ENCODE measurements at regions not wholly inside any gene's neighbourhood (a gene's known extent, or its start where the extent isn't known, plus 50 kb on each side); places are given as distances from the start of the nearest gene placed in this dataset.

DNA sequence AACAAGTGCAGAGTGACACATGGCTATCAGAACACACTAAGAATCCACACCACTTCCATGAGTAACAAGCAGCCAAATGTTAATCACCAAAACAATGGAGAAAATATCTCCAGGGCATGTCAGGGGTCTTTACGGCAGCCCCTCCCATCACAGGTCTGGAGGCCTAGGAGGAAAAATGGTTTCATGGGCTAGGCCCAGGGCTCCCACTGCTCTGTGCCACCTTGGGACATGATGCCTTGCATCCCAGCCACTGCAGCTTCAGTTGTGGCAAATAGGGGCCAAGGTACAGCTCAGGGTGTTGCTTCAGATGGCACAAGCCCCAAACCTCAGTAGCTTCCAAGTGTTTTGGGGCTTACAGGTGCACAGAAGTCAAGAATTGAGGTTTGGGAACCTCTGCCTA lies 66.6 kb downstream of the NEURL3 start:
- no peak for DNase-seq (ENCODE audit: low read depth)
- TF ChIP-seq, protein P1, sequence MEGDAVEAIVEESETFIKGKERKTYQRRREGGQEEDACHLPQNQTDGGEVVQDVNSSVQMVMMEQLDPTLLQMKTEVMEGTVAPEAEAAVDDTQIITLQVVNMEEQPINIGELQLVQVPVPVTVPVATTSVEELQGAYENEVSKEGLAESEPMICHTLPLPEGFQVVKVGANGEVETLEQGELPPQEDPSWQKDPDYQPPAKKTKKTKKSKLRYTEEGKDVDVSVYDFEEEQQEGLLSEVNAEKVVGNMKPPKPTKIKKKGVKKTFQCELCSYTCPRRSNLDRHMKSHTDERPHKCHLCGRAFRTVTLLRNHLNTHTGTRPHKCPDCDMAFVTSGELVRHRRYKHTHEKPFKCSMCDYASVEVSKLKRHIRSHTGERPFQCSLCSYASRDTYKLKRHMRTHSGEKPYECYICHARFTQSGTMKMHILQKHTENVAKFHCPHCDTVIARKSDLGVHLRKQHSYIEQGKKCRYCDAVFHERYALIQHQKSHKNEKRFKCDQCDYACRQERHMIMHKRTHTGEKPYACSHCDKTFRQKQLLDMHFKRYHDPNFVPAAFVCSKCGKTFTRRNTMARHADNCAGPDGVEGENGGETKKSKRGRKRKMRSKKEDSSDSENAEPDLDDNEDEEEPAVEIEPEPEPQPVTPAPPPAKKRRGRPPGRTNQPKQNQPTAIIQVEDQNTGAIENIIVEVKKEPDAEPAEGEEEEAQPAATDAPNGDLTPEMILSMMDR (IDR thresholded peaks at IDR 0.05; ENCODE audit: insufficient read depth, low read length, severe bottlenecking), result no peak
- FAIRE-seq, result no peak
- H3K36me3 ChIP-seq (ENCODE audit: control insufficient read depth, insufficient read depth, low read length), result no peaks in the 10 kb centered on the region
- no peaks in the 10 kb centered on the region for H3K27me3 ChIP-seq (ENCODE audit: control insufficient read depth, insufficient read depth, low read length)
- no peak overlapping the region for H3K4me3 ChIP-seq (ENCODE audit: low read depth, low read length)

DNA sequence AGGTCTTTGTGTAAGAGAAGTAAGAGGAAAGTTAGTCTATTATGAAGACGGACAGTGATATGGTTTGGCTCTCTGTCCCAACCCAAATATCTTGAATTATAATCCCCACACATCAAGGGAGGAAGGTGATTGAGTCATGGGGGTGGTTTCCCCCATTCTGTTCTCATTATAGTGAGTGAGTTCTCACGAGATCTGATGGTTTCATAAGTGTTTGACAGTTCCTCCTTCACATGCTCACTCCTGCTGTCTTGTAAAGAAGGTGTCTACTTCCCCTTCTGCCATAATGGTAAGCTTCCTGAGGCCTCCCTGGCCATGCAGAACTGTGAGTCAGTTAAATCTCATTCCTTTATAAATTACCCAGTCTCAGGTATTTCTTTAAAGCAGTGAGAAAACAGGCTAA lies 67.6 kb downstream of the NEURL3 start:
- TF ChIP-seq, protein P1 (IDR thresholded peaks at IDR 0.05; ENCODE audit: insufficient read depth, low read length, severe bottlenecking), result no peak
- H3K27me3 ChIP-seq (ENCODE audit: control insufficient read depth, insufficient read depth, low read length), result no peaks in the 10 kb centered on the region
- H3K36me3 ChIP-seq (ENCODE audit: control insufficient read depth, insufficient read depth, low read length), result no peaks in the 10 kb centered on the region
- FAIRE-seq (no peak), DNase-seq (ENCODE audit: low read depth) (no peak)
- H3K4me3 ChIP-seq (ENCODE audit: low read depth, low read length), result no peak overlapping the region

DNA sequence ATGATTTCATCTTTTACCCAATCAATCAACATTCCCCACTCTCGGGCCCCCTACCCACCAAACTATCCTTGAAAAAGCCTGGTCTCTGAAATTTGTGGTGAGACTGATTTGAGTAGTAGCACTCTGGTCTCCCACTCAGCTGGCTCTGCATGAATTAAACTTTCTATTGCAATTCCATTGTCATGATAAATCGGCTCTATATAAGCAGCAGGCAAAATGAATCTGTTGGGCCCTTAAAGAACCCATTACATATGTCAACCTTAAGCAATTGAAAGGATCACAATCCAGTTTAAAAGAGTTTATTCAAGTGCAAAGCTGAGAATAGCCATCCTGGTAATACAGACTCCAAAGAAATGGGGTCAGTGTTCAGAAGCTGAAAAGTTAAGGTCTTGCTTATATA lies 68.2 kb downstream of the NEURL3 start:
- TF ChIP-seq, protein P1 (IDR thresholded peaks at IDR 0.05; ENCODE audit: insufficient read depth, low read length, severe bottlenecking), result no peak
- no peak for DNase-seq (ENCODE audit: low read depth)
- no peak for FAIRE-seq
- no peaks in the 10 kb centered on the region for H3K27me3 ChIP-seq (ENCODE audit: control insufficient read depth, insufficient read depth, low read length)
- no peak overlapping the region for H3K4me3 ChIP-seq (ENCODE audit: low read depth, low read length)
- no peaks in the 10 kb centered on the region for H3K36me3 ChIP-seq (ENCODE audit: control insufficient read depth, insufficient read depth, low read length)

DNA sequence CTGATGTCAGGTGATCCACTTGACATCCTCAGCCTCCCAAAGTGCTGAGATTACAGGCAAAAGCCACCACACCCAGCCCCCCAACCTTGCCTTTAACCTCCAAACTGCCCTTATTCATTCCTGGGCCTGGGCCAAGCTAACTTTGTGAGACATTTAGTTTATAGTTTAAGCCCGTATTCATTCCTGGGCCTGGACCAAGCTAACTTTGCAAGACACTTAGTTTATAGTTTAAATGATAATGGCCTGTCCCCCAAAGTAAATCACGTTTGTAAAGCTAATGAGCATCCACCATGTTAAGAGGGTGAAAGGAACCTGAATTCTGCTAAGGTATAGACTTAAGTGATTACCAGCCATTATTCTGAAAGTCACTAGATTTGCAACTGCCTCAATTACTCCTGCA lies 68.7 kb downstream of the NEURL3 start:
- H3K36me3 ChIP-seq (ENCODE audit: control insufficient read depth, insufficient read depth, low read length), result no peaks in the 10 kb centered on the region
- no peaks in the 10 kb centered on the region for H3K27me3 ChIP-seq (ENCODE audit: control insufficient read depth, insufficient read depth, low read length)
- no peak overlapping the region for H3K4me3 ChIP-seq (ENCODE audit: low read depth, low read length)
- FAIRE-seq, result no peak
- no peak for DNase-seq (ENCODE audit: low read depth)
- TF ChIP-seq, protein P1 (IDR thresholded peaks at IDR 0.05; ENCODE audit: insufficient read depth, low read length, severe bottlenecking), result no peak

DNA sequence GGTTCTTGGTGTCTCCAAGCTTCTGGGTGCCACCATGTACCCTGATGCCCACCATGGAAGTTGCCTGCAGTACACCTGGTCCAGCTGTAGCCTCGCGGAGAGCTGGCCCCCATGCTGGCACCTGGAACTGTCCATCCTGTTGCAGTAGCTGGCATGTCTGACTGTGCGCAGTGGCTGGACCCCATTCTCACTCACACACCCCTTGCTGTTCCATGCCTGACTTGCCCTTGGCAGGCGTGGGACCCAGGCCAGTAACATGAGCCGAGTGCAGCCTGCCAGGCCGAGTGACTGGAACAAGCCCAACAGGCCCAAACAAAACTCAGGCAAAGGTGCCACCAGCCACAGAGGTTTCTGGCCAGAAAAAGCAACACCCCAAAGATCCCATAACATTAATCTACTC lies 73.8 kb downstream of the NEURL3 start:
- FAIRE-seq (no peak), DNase-seq (ENCODE audit: low read depth) (peak; percentile 44)
- H3K27me3 ChIP-seq (ENCODE audit: control insufficient read depth, insufficient read depth, low read length), result no peaks in the 10 kb centered on the region
- TF ChIP-seq, protein P1 (IDR thresholded peaks at IDR 0.05; ENCODE audit: insufficient read depth, low read length, severe bottlenecking), result no peak
- H3K4me3 ChIP-seq (ENCODE audit: low read depth, low read length), result no peak overlapping the region
- no peaks in the 10 kb centered on the region for H3K36me3 ChIP-seq (ENCODE audit: control insufficient read depth, insufficient read depth, low read length)

DNA sequence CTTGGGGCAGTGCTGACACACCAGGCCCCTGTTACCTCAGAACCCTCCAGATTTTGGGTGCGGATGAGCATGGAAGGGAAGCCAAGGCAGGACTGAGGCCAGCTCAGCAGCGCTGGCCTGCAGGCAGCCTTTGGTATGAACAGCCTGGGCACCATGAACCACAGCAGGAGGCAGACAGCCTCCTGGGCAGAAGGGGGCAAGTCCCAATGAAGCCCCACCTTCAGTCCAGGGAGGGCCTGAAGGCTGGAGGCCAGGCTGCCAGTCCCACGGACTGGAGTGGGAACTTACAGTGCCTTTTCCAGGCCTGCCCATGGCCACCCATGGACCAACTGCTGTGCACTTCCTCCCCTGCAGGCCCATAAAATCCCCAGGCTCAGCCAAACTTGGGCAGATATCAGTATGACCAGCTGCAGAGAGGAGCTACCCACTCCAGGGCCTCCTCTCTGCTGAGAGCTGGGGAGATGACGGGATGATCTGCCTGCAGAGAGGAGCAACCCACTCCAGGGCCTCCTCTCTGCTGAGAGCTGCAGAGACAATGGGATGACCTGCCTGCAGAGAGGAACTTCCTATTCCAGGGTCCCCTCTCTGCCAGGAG lies 74.7 kb downstream of the NEURL3 start:
- TF ChIP-seq, protein P1 (IDR thresholded peaks at IDR 0.05; ENCODE audit: insufficient read depth, low read length, severe bottlenecking), result no peak
- DNase-seq (ENCODE audit: low read depth), result no peak
- H3K36me3 ChIP-seq (ENCODE audit: control insufficient read depth, insufficient read depth, low read length), result no peaks in the 10 kb centered on the region

More for the DNA sequence above, 74.7 kb downstream of the NEURL3 start:
- no peak overlapping the region for H3K4me3 ChIP-seq (ENCODE audit: low read depth, low read length)
- FAIRE-seq, result no peak
- no peaks in the 10 kb centered on the region for H3K27me3 ChIP-seq (ENCODE audit: control insufficient read depth, insufficient read depth, low read length)

Measured in bronchial epithelial cell (primary cell).